Gastroesophageal sphincter (tissue), 3 donors: ENCODE measurements at regions not wholly inside any gene's neighbourhood (a gene's known extent, or its start where the extent isn't known, plus 50 kb on each side); places are given as distances from the start of the nearest gene placed in this dataset.

Experiments
- POLR2A ChIP-seq, 2 donors: fragments of 450-650 bp; IDR thresholded peaks; one replicate each; pipeline ENCODE4 v1.6.1; 2017; ENCODE audit warnings: antibody characterized with exemption in 2 of 2, mild to moderate bottlenecking in 2 of 2, moderate library complexity in 1 of 2
- TF ChIP-seq, protein P1 (sequence below), 4 experiments: fragments of 200-600 bp in 2 of 4; fragments of 450-650 bp in 2 of 4; sonication (generic) in 1 of 4; IDR thresholded peaks; one replicate each; pipeline ENCODE4 v1.5.1; 2017 to 2019; ENCODE audit warnings: antibody characterized with exemption in 4 of 4, mild to moderate bottlenecking in 2 of 4, moderate library complexity in 2 of 4

DNA sequence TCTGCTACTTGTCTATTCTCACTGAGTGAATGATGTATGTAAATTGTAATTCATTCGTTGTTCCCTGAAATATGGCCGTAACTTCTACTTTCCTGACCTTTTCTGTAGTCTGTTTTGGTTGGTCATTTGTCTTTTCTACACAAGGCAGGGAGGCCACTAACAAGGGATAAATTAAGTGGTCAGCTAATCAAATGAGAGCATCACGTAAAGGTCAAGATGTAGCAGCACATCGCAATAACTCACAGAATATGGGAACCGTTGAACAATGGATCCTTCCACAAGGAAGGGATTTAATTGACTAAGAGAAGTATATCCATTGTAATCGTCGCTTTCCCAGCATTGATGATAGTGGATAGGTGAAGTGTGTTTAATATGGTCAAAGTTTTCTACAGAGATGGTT lies 171.1 kb downstream of the DMRT2 start:
- TF ChIP-seq, protein P1, sequence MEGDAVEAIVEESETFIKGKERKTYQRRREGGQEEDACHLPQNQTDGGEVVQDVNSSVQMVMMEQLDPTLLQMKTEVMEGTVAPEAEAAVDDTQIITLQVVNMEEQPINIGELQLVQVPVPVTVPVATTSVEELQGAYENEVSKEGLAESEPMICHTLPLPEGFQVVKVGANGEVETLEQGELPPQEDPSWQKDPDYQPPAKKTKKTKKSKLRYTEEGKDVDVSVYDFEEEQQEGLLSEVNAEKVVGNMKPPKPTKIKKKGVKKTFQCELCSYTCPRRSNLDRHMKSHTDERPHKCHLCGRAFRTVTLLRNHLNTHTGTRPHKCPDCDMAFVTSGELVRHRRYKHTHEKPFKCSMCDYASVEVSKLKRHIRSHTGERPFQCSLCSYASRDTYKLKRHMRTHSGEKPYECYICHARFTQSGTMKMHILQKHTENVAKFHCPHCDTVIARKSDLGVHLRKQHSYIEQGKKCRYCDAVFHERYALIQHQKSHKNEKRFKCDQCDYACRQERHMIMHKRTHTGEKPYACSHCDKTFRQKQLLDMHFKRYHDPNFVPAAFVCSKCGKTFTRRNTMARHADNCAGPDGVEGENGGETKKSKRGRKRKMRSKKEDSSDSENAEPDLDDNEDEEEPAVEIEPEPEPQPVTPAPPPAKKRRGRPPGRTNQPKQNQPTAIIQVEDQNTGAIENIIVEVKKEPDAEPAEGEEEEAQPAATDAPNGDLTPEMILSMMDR (IDR thresholded peaks at IDR 0.05), result no peak
- TF ChIP-seq POLR2A (IDR thresholded peaks at IDR 0.05), result no peak
